ENCODE measurements at regions not wholly inside any gene's neighbourhood (a gene's known extent, or its start where the extent isn't known, plus 50 kb on each side); places are given as distances from the start of the nearest gene placed in this dataset.

DNA sequence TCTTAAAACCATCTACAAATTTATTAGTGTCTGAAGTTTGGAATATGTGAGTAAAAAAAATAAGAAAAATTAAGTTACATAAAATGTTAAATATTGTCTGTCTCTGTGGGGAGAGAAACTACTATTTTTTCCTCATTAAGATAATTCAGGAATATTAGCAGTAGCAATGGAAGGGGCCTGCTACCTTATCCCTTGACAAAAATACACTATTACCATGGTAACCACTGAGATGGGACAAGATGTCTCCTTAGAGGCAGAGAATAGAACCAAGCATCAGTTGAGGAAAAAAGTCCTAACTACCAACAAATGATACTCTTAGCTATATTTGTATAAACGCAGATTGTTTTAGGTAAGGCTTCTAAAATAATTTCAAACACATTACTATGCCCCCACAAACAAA lies 150.7 kb upstream of the LSM8 start:
- TF ChIP-seq POLR2A (IDR thresholded peaks at IDR 0.05): no peak
- TF ChIP-seq, protein P1, sequence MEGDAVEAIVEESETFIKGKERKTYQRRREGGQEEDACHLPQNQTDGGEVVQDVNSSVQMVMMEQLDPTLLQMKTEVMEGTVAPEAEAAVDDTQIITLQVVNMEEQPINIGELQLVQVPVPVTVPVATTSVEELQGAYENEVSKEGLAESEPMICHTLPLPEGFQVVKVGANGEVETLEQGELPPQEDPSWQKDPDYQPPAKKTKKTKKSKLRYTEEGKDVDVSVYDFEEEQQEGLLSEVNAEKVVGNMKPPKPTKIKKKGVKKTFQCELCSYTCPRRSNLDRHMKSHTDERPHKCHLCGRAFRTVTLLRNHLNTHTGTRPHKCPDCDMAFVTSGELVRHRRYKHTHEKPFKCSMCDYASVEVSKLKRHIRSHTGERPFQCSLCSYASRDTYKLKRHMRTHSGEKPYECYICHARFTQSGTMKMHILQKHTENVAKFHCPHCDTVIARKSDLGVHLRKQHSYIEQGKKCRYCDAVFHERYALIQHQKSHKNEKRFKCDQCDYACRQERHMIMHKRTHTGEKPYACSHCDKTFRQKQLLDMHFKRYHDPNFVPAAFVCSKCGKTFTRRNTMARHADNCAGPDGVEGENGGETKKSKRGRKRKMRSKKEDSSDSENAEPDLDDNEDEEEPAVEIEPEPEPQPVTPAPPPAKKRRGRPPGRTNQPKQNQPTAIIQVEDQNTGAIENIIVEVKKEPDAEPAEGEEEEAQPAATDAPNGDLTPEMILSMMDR (IDR thresholded peaks at IDR 0.05): no peak

All from adrenal gland (tissue), 5 donors.